IMR-90 (cell line): ENCODE measurements at regions not wholly inside any gene's neighbourhood (a gene's known extent, or its start where the extent isn't known, plus 50 kb on each side); places are given as distances from the start of the nearest gene placed in this dataset.

Experiments used
- BHLHE40 ChIP-seq: fragments of 150-350 bp; IDR thresholded peaks from 2 replicates; pipeline ENCODE4 v1.6.1; 2016; ENCODE audit warnings: mild to moderate bottlenecking, low read depth, low read length
- CEBPB ChIP-seq: IDR thresholded peaks from 2 replicates; pipeline ENCODE4 v1.6.1; 2012; ENCODE audit warnings: low read depth, low read length, improper control_type of control experiment
- TF ChIP-seq, protein P1 (sequence below): conservative IDR thresholded peaks from 2 replicates; pipeline ENCODE4 v1.5.1; 2012; ENCODE audit warnings: mild to moderate bottlenecking, low read depth, low read length, improper control_type of control experiment
- TF ChIP-seq, protein P2 (sequence below): fragments of 150-350 bp; IDR thresholded peaks from 2 replicates; pipeline ENCODE4 v1.6.1; 2017; ENCODE audit warnings: mild to moderate bottlenecking, antibody characterized with exemption, low read length, low read depth

DNA sequence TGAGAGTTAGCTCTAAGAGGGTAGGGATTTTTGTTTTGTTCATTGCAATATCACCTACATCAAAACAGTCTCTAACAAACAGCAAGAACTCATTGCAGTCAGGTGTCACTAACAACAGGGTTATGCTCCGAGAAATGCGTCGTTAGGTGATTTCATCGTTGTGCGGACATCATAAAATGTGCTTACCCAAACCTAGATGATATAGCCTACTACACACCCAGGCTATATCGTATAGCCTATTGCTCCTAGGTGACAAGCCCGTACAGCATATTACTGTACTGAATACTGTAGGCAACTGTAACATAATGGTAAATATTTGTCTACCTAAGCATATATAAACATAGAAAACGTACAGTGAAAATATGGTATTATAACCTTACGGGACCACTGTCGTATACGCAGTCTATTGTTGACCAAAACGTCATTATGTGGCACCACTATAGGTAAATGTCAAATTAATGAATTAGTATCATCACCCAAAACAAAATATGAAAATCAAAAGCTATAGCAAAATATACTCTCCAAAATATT, 49.9 kb upstream of the TAB2 start:
- TF ChIP-seq, protein P1, sequence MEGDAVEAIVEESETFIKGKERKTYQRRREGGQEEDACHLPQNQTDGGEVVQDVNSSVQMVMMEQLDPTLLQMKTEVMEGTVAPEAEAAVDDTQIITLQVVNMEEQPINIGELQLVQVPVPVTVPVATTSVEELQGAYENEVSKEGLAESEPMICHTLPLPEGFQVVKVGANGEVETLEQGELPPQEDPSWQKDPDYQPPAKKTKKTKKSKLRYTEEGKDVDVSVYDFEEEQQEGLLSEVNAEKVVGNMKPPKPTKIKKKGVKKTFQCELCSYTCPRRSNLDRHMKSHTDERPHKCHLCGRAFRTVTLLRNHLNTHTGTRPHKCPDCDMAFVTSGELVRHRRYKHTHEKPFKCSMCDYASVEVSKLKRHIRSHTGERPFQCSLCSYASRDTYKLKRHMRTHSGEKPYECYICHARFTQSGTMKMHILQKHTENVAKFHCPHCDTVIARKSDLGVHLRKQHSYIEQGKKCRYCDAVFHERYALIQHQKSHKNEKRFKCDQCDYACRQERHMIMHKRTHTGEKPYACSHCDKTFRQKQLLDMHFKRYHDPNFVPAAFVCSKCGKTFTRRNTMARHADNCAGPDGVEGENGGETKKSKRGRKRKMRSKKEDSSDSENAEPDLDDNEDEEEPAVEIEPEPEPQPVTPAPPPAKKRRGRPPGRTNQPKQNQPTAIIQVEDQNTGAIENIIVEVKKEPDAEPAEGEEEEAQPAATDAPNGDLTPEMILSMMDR: no peak
- no peak for TF ChIP-seq BHLHE40
- no peak for TF ChIP-seq CEBPB
- TF ChIP-seq, protein P2, sequence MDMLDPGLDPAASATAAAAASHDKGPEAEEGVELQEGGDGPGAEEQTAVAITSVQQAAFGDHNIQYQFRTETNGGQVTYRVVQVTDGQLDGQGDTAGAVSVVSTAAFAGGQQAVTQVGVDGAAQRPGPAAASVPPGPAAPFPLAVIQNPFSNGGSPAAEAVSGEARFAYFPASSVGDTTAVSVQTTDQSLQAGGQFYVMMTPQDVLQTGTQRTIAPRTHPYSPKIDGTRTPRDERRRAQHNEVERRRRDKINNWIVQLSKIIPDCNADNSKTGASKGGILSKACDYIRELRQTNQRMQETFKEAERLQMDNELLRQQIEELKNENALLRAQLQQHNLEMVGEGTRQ: no peak
